ENCODE measurements at regions not wholly inside any gene's neighbourhood (a gene's known extent, or its start where the extent isn't known, plus 50 kb on each side); places are given as distances from the start of the nearest gene placed in this dataset.

GRCh38 chr2:8300905-8301304, 381.0 kb upstream of the ID2 start:
- no peak for TF ChIP-seq CTCF (IDR thresholded peaks at IDR 0.05; ENCODE audit: control insufficient read depth, extremely low read depth, insufficient read depth)
- no peak overlapping the region for H3K4me3 ChIP-seq (ENCODE audit: low read depth, low read length)
- DNase-seq (ENCODE audit: low read depth) = no peak

- no peak for DNase-seq (ENCODE audit: low read depth)
- no peak overlapping the region for H3K4me3 ChIP-seq (ENCODE audit: low read depth, low read length)
- no peak for TF ChIP-seq CTCF (IDR thresholded peaks at IDR 0.05; ENCODE audit: control insufficient read depth, extremely low read depth, insufficient read depth)
Observed at GRCh38 chr2:8303322-8303832, 378.5 kb upstream of the ID2 start.

- no peak for DNase-seq (ENCODE audit: low read depth)
- H3K4me3 ChIP-seq (ENCODE audit: low read depth, low read length) = no peak overlapping the region
- TF ChIP-seq CTCF (IDR thresholded peaks at IDR 0.05; ENCODE audit: control insufficient read depth, extremely low read depth, insufficient read depth) = no peak
Observed at GRCh38 chr2:8304821-8305766, 376.8 kb upstream of the ID2 start.

GRCh38 chr2:8306530-8307351, 375.1 kb upstream of the ID2 start:
- DNase-seq (ENCODE audit: low read depth) = peak; percentile 89
- H3K4me3 ChIP-seq (ENCODE audit: low read depth, low read length) = no peak overlapping the region
- TF ChIP-seq CTCF (IDR thresholded peaks at IDR 0.05; ENCODE audit: control insufficient read depth, extremely low read depth, insufficient read depth) = no peak

- DNase-seq (ENCODE audit: low read depth) = no peak
- no peak overlapping the region for H3K4me3 ChIP-seq (ENCODE audit: low read depth, low read length)
- no peak for TF ChIP-seq CTCF (IDR thresholded peaks at IDR 0.05; ENCODE audit: control insufficient read depth, extremely low read depth, insufficient read depth)
Observed at GRCh38 chr2:8307606-8308180, 374.2 kb upstream of the ID2 start.

- TF ChIP-seq CTCF (IDR thresholded peaks at IDR 0.05; ENCODE audit: control insufficient read depth, extremely low read depth, insufficient read depth) = no peak
- no peak overlapping the region for H3K4me3 ChIP-seq (ENCODE audit: low read depth, low read length)
- DNase-seq (ENCODE audit: low read depth) = no peak
Observed at GRCh38 chr2:8309131-8309530, 372.7 kb upstream of the ID2 start.
